Panc1 (cell line): ENCODE measurements at regions not wholly inside any gene's neighbourhood (a gene's known extent, or its start where the extent isn't known, plus 50 kb on each side); places are given as distances from the start of the nearest gene placed in this dataset.

Experiments
- ATAC-seq: fragments of 200-7000 bp; cut with Tn5 transposase; 2 replicates; pipeline ENCODE4 v1.9.1; 2020; ENCODE audit warnings: mild to moderate bottlenecking, moderate library complexity
- BruUV-seq: library from RNA; stranded (reverse); fragments of 400-500 nt; replicated peaks from 2 replicates; lab custom pipeline; 2021; lab: Mats Ljungman, UMichigan
- CTCF ChIA-PET: fragments of 300-600 bp; sonication (Branson Sonifier 250); formaldehyde crosslinking; loops from one replicate; lab custom pipeline; 2022; ENCODE audit warnings: antibody characterized with exemption; lab: Charles Lee
- POLR2A ChIA-PET: fragments of 300-600 bp; sonication (Branson Sonifier 250); formaldehyde crosslinking; loops from one replicate; lab custom pipeline; 2022; ENCODE audit warnings: antibody characterized with exemption; lab: Charles Lee
- DNase-seq: peaks from one replicate; pipeline ENCODE4 v3.0.0-alpha.2; 2010; ENCODE audit warnings: low read depth, low spot score
- H3K27ac ChIP-seq: 2 replicates; pipeline ENCODE4 v1.5.1; 2011; ENCODE audit warnings: mild to moderate bottlenecking, low read length, inconsistent platforms
- H3K27me3 ChIP-seq: fragments of 200-500 bp; sonication (Bioruptor generic); 2 replicates; pipeline ENCODE4 v1.6.0; 2014; ENCODE audit warnings: low read length, inconsistent platforms; ENCODE audit not compliant: control insufficient read depth, insufficient read depth
- H3K36me3 ChIP-seq: fragments of 200-500 bp; sonication (Bioruptor generic); 2 replicates; pipeline ENCODE4 v1.5.1; 2014; ENCODE audit warnings: inconsistent platforms, mild to moderate bottlenecking, low read length, moderate library complexity; ENCODE audit not compliant: control insufficient read depth, insufficient read depth
- H3K4me1 ChIP-seq: 2 replicates; pipeline ENCODE4 v1.5.1; 2011; ENCODE audit warnings: inconsistent platforms, mild to moderate bottlenecking, low read length, moderate library complexity; ENCODE audit not compliant: control insufficient read depth, insufficient read depth
- H3K4me3 ChIP-seq, 2 experiments: 2 replicates each; pipeline ENCODE4 v1.5.1; 2011 to 2012; ENCODE audit warnings: low read depth in 2 of 2, low read length in 2 of 2, mild to moderate bottlenecking in 2 of 2, inconsistent platforms in 1 of 2, moderate library complexity in 1 of 2
- H3K9me3 ChIP-seq: fragments of 200-500 bp; sonication (Bioruptor generic); 2 replicates; pipeline ENCODE4 v1.5.1; 2014; ENCODE audit warnings: low read depth, mild to moderate bottlenecking, inconsistent platforms, low read length, moderate library complexity; ENCODE audit not compliant: control insufficient read depth, insufficient read depth
- POLR2AphosphoS5 ChIP-seq: IDR thresholded peaks from 2 replicates; pipeline ENCODE4 v1.6.1; 2012; ENCODE audit warnings: mild to moderate bottlenecking, low read depth, low read length, moderate library complexity
- SIN3A ChIP-seq: IDR thresholded peaks from 2 replicates; pipeline ENCODE4 v1.6.1; 2012; ENCODE audit warnings: low read depth, mild to moderate bottlenecking, low read length, moderate library complexity, borderline replicate concordance; ENCODE audit not compliant: insufficient read depth
- TCF7L2 ChIP-seq: IDR thresholded peaks from 2 replicates; pipeline ENCODE4 v1.6.1; 2011; ENCODE audit warnings: mild to moderate bottlenecking, low read depth, low read length, inconsistent platforms
- in situ Hi-C: cut with HindIII; loops from 2 replicates; pipeline ENCODE4 v1.10.0; 2016; ENCODE audit warnings: low sequenced_read_pairs, low pct_unique_long_range_greater_than_20kb
- intact Hi-C: fragments of 100-400 bp; cut with micrococcal nuclease; formaldehyde crosslinking; loops from one replicate; pipeline ENCODE4 v1.10.0; 2022; ENCODE audit not compliant: unreplicated experiment
- TF ChIP-seq, protein P1 (sequence below): fragments of 450-650 bp; IDR thresholded peaks from 2 replicates; pipeline ENCODE4 v1.5.1; 2017; ENCODE audit warnings: mild to moderate bottlenecking
- TF ChIP-seq, protein P2 (sequence below), 2 experiments: IDR thresholded peaks; 2 replicates each; pipeline ENCODE4 v1.6.1; 2011 to 2012; ENCODE audit warnings: low read depth in 2 of 2, control low read depth in 1 of 2, low read length in 1 of 2, mild to moderate bottlenecking in 1 of 2, moderate library complexity in 1 of 2; ENCODE audit not compliant: insufficient read depth in 1 of 2

DNA sequence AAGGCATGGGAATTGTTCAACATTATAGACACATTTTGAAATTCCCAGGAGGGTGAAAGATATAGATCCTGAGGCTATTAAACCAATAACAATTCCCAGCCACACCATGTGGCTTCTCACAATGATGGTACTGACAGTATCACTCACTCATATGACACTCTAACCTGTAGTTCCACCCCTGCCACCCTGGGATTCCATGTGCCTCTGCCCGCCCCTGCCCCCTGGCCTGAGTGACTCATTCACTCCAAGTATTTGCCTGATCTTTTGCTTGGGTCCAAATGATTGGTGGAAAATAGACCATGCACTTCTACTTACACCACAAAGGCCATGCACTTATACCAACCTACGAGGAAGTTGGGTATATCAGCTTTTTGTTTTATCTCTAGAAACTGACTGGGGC lies 305.2 kb upstream of the DAB2 start:
- ATAC-seq (no peak), DNase-seq (no peak)
- POLR2A ChIA-PET: no interaction called here
- H3K4me1 ChIP-seq: no peaks in the 10 kb centered on the region
- in situ Hi-C loops (no loop called here), intact Hi-C loops (no loop called here)
- CTCF ChIA-PET: no interaction called here
- BruUV-seq: no TSS peak
- no peak overlapping the region for H3K27ac ChIP-seq
- H3K4me3 ChIP-seq: no peak overlapping the region
- TF ChIP-seq POLR2AphosphoS5: no peak
- TF ChIP-seq, protein P1, sequence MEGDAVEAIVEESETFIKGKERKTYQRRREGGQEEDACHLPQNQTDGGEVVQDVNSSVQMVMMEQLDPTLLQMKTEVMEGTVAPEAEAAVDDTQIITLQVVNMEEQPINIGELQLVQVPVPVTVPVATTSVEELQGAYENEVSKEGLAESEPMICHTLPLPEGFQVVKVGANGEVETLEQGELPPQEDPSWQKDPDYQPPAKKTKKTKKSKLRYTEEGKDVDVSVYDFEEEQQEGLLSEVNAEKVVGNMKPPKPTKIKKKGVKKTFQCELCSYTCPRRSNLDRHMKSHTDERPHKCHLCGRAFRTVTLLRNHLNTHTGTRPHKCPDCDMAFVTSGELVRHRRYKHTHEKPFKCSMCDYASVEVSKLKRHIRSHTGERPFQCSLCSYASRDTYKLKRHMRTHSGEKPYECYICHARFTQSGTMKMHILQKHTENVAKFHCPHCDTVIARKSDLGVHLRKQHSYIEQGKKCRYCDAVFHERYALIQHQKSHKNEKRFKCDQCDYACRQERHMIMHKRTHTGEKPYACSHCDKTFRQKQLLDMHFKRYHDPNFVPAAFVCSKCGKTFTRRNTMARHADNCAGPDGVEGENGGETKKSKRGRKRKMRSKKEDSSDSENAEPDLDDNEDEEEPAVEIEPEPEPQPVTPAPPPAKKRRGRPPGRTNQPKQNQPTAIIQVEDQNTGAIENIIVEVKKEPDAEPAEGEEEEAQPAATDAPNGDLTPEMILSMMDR: no peak
- TF ChIP-seq, protein P2, sequence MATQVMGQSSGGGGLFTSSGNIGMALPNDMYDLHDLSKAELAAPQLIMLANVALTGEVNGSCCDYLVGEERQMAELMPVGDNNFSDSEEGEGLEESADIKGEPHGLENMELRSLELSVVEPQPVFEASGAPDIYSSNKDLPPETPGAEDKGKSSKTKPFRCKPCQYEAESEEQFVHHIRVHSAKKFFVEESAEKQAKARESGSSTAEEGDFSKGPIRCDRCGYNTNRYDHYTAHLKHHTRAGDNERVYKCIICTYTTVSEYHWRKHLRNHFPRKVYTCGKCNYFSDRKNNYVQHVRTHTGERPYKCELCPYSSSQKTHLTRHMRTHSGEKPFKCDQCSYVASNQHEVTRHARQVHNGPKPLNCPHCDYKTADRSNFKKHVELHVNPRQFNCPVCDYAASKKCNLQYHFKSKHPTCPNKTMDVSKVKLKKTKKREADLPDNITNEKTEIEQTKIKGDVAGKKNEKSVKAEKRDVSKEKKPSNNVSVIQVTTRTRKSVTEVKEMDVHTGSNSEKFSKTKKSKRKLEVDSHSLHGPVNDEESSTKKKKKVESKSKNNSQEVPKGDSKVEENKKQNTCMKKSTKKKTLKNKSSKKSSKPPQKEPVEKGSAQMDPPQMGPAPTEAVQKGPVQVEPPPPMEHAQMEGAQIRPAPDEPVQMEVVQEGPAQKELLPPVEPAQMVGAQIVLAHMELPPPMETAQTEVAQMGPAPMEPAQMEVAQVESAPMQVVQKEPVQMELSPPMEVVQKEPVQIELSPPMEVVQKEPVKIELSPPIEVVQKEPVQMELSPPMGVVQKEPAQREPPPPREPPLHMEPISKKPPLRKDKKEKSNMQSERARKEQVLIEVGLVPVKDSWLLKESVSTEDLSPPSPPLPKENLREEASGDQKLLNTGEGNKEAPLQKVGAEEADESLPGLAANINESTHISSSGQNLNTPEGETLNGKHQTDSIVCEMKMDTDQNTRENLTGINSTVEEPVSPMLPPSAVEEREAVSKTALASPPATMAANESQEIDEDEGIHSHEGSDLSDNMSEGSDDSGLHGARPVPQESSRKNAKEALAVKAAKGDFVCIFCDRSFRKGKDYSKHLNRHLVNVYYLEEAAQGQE (IDR thresholded peaks at IDR 0.05; ENCODE audit: insufficient read depth in 1 of 2, low read depth in 2 of 2, low read length in 1 of 2): no peak
- no peak for TF ChIP-seq SIN3A
- TF ChIP-seq TCF7L2: no peak
- H3K36me3 ChIP-seq: no peaks in the 10 kb centered on the region
- no peaks in the 10 kb centered on the region for H3K27me3 ChIP-seq
- no peaks in the 10 kb centered on the region for H3K9me3 ChIP-seq

DNA sequence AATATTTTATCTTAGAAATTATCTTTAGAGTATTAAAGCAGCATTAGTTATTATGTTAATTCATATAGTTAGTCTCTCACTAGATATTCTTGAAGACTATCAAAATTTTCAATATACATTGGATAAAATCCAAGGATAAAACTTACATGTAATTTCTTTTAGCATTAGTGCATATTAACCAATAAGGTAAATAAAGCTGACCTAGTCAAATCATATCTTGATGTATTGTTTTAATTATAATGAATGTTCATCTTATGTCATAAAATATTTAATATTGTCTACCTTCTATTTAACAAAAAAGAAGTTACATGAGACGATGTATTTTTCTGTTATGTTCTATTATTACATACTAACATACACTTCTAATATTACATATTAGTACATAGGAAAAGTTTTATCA lies 301.7 kb upstream of the DAB2 start:
- Histone ChIP-seq H3K4me3 (no peak overlapping the region), H3K27ac (no peak overlapping the region), H3K9me3 (no peaks in the 10 kb centered on the region; the same call in 1 of the 2 replicates), H3K27me3 (no peaks in the 10 kb centered on the region), H3K36me3 (no peaks in the 10 kb centered on the region), H3K4me1 (no peaks in the 10 kb centered on the region)
- DNase-seq (no peak), ATAC-seq (no peak)
- TF ChIP-seq TCF7L2 (no peak), POLR2AphosphoS5 (no peak), SIN3A (no peak)
- TF ChIP-seq, protein P2 (IDR thresholded peaks at IDR 0.05; ENCODE audit: insufficient read depth in 1 of 2, low read depth in 2 of 2, low read length in 1 of 2): no peak
- TF ChIP-seq, protein P1: no peak
- POLR2A ChIA-PET: interaction anchor here (0.6 kb wide), 1 partner anchor 36 kb away, joined by 10 read pairs; no protein-coding TSS in a partner anchor
- CTCF ChIA-PET: no interaction called here
- in situ Hi-C loops: no loop called here
- BruUV-seq: no TSS peak
- intact Hi-C loops: no loop called here
